Large intestine (tissue), 3 donors: ENCODE measurements at regions not wholly inside any gene's neighbourhood (a gene's known extent, or its start where the extent isn't known, plus 50 kb on each side); places are given as distances from the start of the nearest gene placed in this dataset.
"Not testable (repeated sequence)": the region's sequence is repeated elsewhere in the genome, so short reads cannot be mapped to it uniquely, and the experiment has no call there.

ENCODE experiments used
- DNase-seq, 2 donors: peaks; one replicate each; pipeline versions ENCODE4 v3.0.0 to v3.0.0-alpha.2; 2013
- H3K27ac ChIP-seq: one replicate; pipeline ENCODE4 v1.5.1; 2013; ENCODE audit warnings: low read length
- H3K27me3 ChIP-seq: 2 replicates; pipeline ENCODE4 v1.6.1; 2013; ENCODE audit warnings: low read length; ENCODE audit not compliant: control insufficient read depth, insufficient read depth
- H3K36me3 ChIP-seq: 2 replicates; pipeline ENCODE4 v1.6.1; 2013; ENCODE audit warnings: low read length; ENCODE audit not compliant: control insufficient read depth, insufficient read depth
- H3K4me1 ChIP-seq: one replicate; pipeline ENCODE4 v1.6.1; 2013; ENCODE audit warnings: low read length; ENCODE audit not compliant: control insufficient read depth, insufficient read depth
- H3K4me3 ChIP-seq: one replicate; pipeline ENCODE4 v1.5.1; 2013; ENCODE audit warnings: low read length
- H3K9me3 ChIP-seq: one replicate; pipeline ENCODE4 v1.6.1; 2013; ENCODE audit warnings: mild to moderate bottlenecking, low read depth, low read length, moderate library complexity; ENCODE audit not compliant: control insufficient read depth
- WGBS: methylation state at CpG from one replicate; pipeline ENCODE4 v1.1.5; 2013; ENCODE audit warnings: low lambda C conversion rate; ENCODE audit not compliant: insufficient coverage; 5-methylcytosine and 5-hydroxymethylcytosine counted together

DNA sequence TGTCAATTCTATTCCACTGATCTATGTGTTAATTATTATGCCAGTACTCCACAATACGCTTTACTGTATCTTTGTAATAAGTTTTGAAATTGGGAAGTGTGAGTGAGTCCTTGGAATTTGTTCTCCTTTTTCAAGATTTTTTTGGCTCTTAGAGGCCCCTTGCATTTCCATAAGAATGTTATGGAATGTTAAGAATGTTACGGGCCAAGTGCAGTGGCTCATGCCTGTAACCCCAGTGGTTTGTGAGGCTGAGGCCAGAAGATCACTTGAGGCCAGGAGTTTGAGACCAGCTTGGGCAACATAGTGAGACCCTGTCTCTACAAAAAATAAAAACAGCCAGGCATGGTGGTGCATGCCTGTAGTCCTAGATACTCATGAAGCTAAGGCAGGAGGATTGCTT, 167.6 kb upstream of the CXorf66 start:
- no peaks in the 10 kb centered on the region for H3K36me3 ChIP-seq
- no peak overlapping the region for H3K4me3 ChIP-seq
- no peak overlapping the region for H3K27ac ChIP-seq
- WGBS: no CpG with 5 or more reads among the region's 2 CpGs
- no peak for DNase-seq
- H3K4me1 ChIP-seq: no peaks in the 10 kb centered on the region
- H3K27me3 ChIP-seq: no peaks in the 10 kb centered on the region
- H3K9me3 ChIP-seq: no peaks in the 10 kb centered on the region

DNA sequence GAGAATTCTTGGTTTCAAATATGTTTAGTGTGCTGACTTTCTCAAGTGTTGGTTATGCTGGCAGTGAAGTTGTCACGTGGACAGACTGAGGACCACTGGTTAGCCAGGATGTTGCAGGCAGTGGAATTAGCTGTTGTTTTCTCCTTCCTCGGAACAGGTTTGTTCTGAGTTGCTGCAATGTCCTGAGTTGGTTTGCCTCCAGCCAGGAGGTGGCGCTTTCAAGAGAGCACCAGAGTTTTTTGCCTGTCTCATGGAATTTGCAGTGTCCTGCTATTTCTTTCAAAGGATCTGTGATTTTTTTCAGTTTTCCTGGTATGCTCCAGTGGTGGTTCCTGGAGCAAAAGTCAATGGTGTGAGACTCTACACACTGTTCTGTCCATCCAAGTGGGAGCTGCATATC, 158.1 kb upstream of the CXorf66 start:
- no peak for DNase-seq
- H3K4me3 ChIP-seq: no peak overlapping the region
- H3K9me3 ChIP-seq: no peaks in the 10 kb centered on the region
- H3K27me3 ChIP-seq: no peaks in the 10 kb centered on the region
- no CpG with 5 or more reads among the region's 3 CpGs for WGBS
- H3K4me1 ChIP-seq: no peaks in the 10 kb centered on the region
- H3K36me3 ChIP-seq: no peaks in the 10 kb centered on the region
- H3K27ac ChIP-seq: no peak overlapping the region

GRCh38 chrX:140114059-140114458, 148.7 kb upstream of the CXorf66 start:
- not testable (repeated sequence) for H3K36me3 ChIP-seq, H3K9me3 ChIP-seq, H3K27ac ChIP-seq, H3K27me3 ChIP-seq, DNase-seq, H3K4me1 ChIP-seq, H3K4me3 ChIP-seq
- no CpG with 5 or more reads among the region's 1 CpG for WGBS

GRCh38 chrX:140110081-140110650, 144.8 kb upstream of the CXorf66 start:
- H3K27me3 ChIP-seq: no peaks in the 10 kb centered on the region
- no peaks in the 10 kb centered on the region for H3K9me3 ChIP-seq
- no peaks in the 10 kb centered on the region for H3K36me3 ChIP-seq
- no peak overlapping the region for H3K4me3 ChIP-seq
- no peaks in the 10 kb centered on the region for H3K4me1 ChIP-seq
- no peak for DNase-seq
- no peak overlapping the region for H3K27ac ChIP-seq
- WGBS: no CpG with 5 or more reads among the region's 1 CpG

- no peaks in the 10 kb centered on the region for H3K36me3 ChIP-seq
- no peaks in the 10 kb centered on the region for H3K4me1 ChIP-seq
- H3K27me3 ChIP-seq: no peaks in the 10 kb centered on the region
- DNase-seq: no peak
- H3K9me3 ChIP-seq: no peaks in the 10 kb centered on the region
- 100% methylated on average over 1 of the region's 3 CpGs for WGBS
- no peak overlapping the region for H3K4me3 ChIP-seq
- no peak overlapping the region for H3K27ac ChIP-seq
These were observed 139.4 kb upstream of the CXorf66 start for GRCh38 chrX:140104760-140105159.

DNA sequence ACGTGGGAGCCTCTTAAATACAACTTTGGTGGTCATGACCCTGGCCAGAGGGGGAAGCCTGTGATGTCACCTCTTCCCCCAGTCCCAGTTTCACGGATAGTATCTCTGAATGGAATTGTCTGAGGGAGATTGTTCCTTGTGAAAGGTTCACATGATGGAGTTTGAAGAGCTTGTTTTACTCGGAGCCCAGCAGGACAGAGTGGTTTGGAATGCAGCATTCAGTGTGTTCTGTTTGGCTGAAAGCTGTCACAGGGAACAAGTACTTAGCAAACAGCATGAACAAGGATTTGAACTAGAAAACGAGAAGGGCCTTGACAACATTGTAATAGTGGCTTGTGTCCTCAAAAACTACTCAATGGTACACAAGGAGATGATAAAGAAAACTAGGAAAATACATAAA, 133.9 kb upstream of the CXorf66 start:
- Histone ChIP-seq H3K4me3 (no peak overlapping the region), H3K9me3 (no peaks in the 10 kb centered on the region), H3K4me1 (no peaks in the 10 kb centered on the region), H3K36me3 (no peaks in the 10 kb centered on the region), H3K27ac (no peak overlapping the region), H3K27me3 (no peaks in the 10 kb centered on the region)
- no CpG with 5 or more reads among the region's 4 CpGs for WGBS
- DNase-seq: no peak

DNA sequence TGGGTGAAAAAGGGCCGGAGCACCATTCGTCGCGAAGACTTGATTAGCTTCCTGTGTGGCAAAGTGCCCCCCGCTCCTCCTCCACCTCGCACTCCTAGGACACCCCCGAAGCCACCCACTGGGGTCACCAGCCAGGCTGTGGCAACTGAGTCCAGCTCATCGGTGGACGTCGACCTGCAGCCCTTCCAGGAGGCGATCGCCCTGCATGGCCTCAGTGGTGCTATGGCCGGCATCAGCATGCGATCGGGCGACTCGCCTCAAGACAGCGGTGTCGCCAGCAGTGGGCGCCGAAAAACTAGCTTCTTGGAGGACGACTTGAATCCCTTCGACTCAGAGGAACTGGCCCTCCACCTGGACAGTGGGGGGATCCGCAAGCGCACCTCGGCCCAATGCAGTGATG, 126.8 kb upstream of the CXorf66 start:
- Histone ChIP-seq H3K27ac (no peak overlapping the region), H3K27me3 (peaks cover 27% of the 10 kb centered on the region), H3K4me3 (no peak overlapping the region), H3K36me3 (no peaks in the 10 kb centered on the region), H3K4me1 (no peaks in the 10 kb centered on the region), H3K9me3 (no peaks in the 10 kb centered on the region)
- no peak for DNase-seq
- WGBS: no CpG with 5 or more reads among the region's 26 CpGs

- WGBS: no CpG with 5 or more reads among the region's 88 CpGs
- no peak overlapping the region for H3K4me3 ChIP-seq
- no peaks in the 10 kb centered on the region for H3K9me3 ChIP-seq
- H3K27me3 ChIP-seq: peaks cover 27% of the 10 kb centered on the region
- peak in 1 of 2 donors; percentile 3 for DNase-seq
- H3K27ac ChIP-seq: no peak overlapping the region
- H3K4me1 ChIP-seq: no peaks in the 10 kb centered on the region
- H3K36me3 ChIP-seq: no peaks in the 10 kb centered on the region
These were observed 126.0 kb upstream of the CXorf66 start for GRCh38 chrX:140091125-140091886.

GRCh38 chrX:140090800-140091124, 125.4 kb upstream of the CXorf66 start:
- no peak overlapping the region for H3K27ac ChIP-seq
- no CpG with 5 or more reads among the region's 15 CpGs for WGBS
- peaks cover 27% of the 10 kb centered on the region for H3K27me3 ChIP-seq
- no peak for DNase-seq
- no peaks in the 10 kb centered on the region for H3K9me3 ChIP-seq
- H3K4me1 ChIP-seq: no peaks in the 10 kb centered on the region
- no peaks in the 10 kb centered on the region for H3K36me3 ChIP-seq
- no peak overlapping the region for H3K4me3 ChIP-seq

GRCh38 chrX:140088438-140088837, 123.1 kb upstream of the CXorf66 start:
- Histone ChIP-seq H3K27ac (no peak overlapping the region), H3K27me3 (peaks cover 27% of the 10 kb centered on the region), H3K36me3 (no peaks in the 10 kb centered on the region), H3K4me3 (no peak overlapping the region), H3K4me1 (no peaks in the 10 kb centered on the region), H3K9me3 (no peaks in the 10 kb centered on the region)
- WGBS: no CpG with 5 or more reads among the region's 2 CpGs
- DNase-seq: no peak

- Histone ChIP-seq H3K4me3 (no peak overlapping the region), H3K4me1 (no peaks in the 10 kb centered on the region), H3K36me3 (no peaks in the 10 kb centered on the region), H3K9me3 (no peaks in the 10 kb centered on the region), H3K27ac (no peak overlapping the region), H3K27me3 (peaks cover 27% of the 10 kb centered on the region)
- WGBS: no CpG with 5 or more reads among the region's 4 CpGs
- DNase-seq: no peak
These were observed 122.6 kb upstream of the CXorf66 start for GRCh38 chrX:140087875-140088274.
